ENCODE measurements at regions not wholly inside any gene's neighbourhood (a gene's known extent, or its start where the extent isn't known, plus 50 kb on each side); places are given as distances from the start of the nearest gene placed in this dataset.
"Not testable (repeated sequence)": the region's sequence is repeated elsewhere in the genome, so short reads cannot be mapped to it uniquely, and the experiment has no call there.

DNA sequence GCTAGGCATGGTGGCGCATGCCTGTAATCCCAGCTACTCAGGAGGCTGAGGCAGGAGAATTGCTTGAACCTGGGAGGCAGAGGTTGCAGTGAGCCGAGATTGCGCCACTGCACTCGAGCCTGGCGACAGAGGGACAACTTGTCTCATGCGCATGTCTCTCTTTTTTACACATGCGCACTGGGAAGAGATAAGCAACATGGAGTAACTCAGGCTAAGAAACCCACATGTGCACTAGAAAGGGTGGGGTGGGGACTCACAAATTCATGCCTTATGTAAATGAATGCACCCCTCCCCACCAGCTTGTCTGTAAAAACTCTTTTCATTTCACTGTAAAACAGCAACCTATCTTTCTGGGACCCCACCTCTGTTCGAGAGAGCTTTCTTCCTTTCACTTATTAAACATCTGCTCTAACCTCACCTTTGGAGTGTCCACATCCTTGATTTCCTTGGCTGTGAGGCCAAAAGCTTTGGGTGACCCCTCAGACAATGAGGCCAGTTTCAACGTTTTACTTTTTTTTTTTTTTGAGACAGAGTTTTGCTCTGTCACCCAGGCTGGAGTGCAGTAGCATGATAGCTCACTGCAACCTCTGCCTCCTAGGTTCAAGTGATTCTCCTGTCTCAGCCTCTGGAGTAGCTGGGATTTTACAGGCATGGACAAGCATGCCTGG lies 91.6 kb upstream of the RMP24 start:
- DNase-seq: no peak

DNA sequence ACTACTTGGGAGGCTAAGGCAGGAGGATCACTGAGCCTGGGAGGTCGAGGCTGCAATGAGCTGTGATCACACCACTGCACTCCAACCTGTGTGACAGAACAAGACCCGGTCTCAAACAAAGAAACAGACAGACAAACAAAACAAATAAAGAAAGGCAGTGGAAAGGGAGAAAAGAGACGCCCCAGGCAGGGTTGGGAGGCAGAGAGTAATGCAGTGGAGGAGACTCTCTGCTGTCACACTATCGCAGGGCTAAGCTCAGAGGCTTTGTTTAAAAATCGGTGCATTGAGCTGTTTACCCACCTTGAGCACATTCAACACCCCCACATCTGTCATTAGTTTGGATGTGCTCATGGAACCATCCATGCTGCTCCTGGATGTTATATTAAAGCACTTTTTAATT lies 84.2 kb upstream of the RMP24 start:
- no peak for DNase-seq

DNA sequence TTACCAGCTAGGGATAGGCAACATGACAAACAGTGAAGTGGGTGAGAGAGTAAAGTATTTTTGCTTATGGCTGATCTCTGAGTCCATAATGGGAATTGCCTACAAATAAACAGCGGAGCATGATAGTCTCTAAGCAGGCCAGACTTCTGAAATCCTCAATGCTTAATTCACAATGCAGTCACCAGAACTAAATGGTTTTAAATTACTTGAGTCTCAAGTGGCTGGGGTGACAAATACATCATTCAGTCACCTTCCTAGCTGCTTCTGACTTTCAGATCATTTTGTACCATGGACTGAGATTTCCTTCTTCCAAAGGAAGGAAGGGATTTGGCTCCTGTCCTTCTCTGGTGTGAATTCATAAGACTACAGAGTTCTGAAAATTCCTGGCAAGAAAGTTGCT lies 82.8 kb upstream of the RMP24 start:
- DNase-seq: no peak

DNA sequence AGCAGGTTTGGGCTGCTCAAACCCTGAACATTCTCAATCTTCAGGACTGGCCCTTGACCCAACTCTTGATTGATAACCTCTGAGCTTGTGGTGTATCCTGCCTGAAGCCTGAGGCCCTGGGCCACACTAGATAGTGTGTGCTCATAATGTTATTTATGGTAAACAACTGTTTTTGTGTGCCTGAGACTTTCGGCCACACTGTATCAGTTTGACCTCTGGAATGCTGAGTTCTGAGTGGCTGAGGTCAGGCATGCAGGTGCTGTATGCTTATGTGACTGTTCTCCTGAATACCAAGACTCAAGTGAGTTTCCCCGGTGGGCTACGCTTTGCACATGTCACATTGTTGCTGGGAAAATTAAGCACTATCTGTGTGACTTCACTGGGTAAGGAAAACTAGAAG lies 82.2 kb upstream of the RMP24 start:
- DNase-seq: no peak

DNA sequence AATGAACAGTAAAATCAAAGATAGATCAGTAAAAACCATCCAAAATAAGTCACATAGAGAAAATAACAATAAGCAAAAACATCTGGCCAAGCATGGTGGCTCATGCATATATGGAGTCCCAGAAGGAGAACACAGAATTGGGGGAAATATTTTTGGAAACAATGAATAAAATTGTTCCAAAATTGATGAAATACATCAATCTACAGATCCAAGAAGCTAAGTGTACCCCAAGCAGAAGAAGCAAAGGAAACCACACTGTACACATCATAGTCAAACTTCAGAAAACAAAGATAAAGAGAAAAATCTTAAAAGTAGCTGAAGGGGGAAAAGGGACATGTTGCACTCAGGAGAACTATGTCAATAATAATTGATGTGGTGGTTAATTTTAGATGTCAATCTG lies 80.4 kb upstream of the RMP24 start:
- DNase-seq: no peak

DNA sequence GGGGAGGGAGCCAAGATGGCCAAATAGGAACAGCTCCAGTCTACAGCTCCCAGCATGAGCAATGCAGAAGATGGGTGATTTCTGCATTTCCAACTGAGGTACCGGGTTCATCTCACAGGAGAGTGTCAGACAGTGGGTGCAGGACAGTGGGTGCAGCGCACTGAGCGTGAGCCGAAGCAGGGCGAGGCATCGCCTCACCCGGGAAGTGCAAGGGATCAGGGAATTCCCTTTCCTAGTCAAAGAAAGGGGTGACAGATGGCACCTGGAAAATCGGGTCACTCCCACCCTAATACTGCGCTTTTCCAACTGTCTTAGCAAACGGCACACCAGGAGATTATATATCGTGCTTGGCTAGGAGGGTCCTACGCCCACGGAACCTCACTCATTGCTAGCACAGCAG lies 75.0 kb upstream of the RMP24 start:
- not testable (repeated sequence) for DNase-seq

DNA sequence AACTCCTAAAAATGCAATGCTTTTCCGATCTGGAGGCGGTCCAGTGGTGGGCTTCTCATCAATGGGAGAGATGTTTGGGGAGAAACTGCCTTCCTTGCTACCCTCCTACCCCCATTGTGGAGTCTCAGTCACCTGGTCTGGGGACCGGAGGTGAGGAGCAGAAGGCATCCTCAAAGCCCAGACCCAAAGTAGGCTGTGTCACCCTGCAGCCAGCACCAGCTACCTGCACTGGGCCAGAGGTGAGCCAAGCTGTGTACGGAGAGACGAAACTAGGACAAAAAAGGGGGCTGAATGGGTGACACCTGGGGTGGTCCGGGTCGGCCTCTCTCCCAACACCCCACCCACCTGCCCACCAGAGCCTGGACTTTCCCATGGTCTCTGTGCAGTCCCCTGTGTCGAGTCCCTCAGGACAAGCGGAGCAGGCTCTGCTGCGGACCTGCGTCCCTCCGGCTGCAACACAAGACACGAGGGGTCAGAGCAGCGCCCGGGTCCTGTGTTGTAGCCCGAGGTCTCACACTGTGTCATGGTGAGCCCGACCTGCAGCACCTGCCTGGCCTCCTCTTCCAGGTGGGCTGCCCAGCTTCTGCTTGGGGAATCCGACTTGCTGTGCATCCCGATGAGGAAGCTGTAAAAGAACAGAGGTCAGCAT lies 68.0 kb upstream of the RMP24 start:
- DNase-seq: no peak

DNA sequence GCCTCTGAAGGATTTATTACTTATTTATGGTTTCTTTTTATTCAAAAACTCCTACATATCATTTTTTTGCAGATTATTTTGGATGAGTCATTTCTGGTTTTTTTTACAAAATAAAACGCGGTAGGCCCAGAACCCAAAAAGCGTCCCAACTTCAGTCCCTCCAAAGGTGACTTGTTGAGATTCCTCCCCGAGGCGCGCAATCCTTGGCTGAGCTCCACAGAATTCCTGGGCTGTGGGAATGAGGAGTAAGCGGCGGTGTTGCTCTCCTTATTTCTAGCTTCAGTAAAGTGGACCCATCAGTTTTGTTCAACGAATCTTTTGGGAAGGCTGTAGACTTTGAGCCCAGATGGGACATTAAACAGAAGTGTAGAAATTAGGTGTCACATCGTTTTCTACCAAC lies 67.0 kb upstream of the RMP24 start:
- no peak for DNase-seq

DNA sequence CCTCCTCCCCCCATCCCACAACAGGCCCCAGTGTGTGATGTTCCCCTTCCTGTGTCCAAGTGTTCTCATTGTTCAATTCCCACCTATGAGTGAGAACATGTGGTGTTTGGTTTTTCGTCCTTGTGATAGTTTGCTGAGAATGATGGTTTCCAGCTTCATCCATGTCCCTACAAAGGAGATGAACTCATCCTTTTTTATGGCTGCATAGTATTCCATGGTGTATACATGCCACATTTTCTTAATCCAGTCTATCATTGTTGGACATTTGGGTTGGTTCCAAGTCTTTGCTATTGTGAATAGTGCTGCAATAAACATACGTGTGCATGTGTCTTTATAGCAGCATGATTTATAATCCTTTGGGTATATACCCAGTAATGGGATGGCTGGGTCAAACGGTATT lies 66.2 kb upstream of the RMP24 start:
- not testable (repeated sequence) for DNase-seq

DNA sequence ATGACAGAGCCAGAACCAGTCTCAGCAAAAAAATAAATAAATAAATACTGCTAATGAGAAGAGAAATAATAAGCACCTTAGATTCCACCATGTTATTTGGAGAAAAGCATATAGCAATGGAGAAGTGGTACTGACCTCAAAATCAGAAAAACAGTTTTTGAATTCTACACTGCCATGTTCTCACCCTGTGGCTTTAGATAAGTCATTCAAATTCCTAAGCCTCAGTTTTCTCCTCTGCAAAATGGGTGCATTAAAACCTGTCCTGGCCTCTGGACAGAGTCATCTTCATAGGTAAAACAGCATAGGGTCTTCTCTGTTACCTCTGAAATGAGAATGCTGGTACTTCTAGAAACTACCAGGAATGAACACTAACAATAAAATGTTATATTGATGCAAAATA lies 62.2 kb upstream of the RMP24 start:
- no peak for DNase-seq

DNA sequence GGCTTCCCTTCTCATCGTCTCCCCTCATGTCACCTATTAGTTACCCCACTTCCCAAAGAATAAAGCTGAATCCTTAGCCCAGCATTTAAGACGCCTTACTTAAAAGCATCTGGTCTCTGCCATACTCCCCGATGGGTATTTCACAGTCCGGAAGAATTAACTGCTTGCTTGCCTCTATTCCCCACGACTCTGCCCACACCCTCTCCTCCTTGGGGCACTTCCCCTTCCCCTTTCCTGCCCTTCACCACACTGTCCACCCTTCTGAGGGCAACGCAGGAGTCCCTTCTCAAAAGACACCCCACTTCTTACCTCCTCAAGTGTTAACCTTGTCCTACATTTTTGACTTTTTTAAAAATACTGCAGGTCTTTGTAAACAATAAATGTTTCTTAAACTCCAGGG lies 60.1 kb upstream of the RMP24 start:
- DNase-seq: peak; percentile 14 to 35

DNA sequence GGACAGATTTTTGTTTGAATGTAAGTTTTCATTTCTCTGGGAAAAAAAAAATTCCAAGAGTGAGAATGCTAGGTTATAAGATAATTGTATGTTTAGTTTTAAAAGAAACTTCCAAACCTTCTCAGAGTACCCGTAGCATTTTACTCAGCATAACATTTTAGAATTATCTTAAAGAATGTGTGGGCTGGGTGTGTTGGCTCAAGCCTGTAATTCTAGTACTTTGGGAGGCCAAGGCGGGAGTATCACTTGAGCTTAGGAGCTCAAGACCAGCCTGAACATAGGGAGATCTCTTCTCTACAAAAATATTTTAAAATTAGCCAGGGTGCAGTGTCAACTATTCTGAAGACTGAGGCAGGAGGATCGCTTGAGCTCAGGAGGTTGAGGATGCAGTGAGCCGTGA lies 57.4 kb upstream of the RMP24 start:
- no peak for DNase-seq

DNA sequence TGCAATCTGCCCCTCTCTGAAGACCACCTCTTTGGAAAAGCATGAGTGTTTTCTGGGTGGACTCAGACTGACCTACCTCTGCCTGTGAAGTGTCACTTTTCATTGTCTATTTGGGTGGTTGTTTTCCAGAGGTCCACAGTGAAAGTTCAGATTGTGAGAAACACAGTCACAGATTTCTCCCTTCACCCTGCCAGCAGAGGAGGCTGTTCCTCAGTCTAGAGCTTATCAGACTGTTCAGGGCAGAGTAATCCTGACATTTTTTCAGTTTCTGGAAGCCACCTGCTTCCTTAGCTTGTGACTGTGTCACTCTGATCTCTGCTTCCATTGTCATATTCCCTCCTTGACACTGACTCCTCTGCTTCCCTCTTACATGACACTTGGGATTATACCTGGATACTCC lies 55.4 kb upstream of the RMP24 start:
- DNase-seq: no peak

DNA sequence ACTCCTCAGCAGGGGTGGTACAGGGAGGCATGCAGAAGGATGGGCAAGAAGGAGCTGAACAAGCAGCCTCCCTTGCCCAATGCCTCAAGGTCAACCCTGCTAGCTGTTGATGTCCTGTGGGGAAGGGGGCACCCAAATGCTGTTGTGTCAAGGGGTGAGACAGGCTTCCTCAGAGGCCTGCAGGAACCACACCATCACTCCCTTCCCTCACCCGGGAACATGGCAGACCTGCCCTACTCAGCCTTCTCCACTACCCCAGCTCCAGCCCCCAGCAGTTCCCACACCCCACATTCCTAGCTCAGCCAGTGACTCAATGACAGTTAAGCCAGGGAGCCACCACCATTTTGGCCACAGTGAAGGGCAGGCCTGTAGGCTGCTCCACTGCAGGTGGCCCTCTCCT lies 53.9 kb upstream of the RMP24 start:
- no peak for DNase-seq

DNA sequence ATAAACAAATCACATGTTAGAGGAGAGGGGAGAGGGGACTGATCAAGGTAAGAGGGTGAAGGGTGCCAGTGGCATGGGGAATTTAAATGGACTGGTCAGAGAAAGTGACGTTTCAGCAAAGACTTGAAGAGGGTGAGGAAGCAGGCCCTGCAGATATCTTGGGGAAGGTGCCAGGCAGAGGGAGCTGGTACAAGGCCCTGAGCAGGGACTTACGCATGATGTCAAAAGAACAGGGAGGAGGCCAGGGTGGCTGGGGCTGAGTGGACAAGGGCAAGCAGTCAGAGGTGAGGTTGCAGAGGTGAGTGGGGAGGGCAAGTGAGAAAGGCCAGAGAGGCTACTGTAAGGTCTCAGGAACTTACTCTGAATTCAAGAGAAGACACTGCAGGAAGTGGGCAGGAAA lies 53.3 kb upstream of the RMP24 start:
- DNase-seq: no peak

DNA sequence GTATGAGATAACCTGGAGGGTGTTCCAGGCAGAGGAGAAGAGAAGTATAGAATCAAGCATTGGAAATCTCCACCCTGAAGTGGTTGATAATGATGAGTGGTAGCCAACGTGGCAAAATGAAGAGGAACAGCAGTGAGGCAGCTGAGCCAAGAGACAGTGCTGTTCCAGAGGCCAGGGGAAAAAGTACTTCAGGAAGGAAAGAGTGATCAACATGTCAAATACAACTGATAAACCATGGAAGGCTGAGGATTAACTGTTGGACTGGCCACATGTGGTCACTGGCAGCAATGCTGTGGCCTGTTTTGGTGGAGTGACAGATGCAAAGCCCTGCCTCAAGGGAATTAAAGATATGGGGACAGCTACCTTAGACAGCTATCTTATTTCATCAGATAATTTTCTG lies 51.9 kb upstream of the RMP24 start:
- DNase-seq: no peak
